GM21786 (cell line): ENCODE measurements at regions not wholly inside any gene's neighbourhood (a gene's known extent, or its start where the extent isn't known, plus 50 kb on each side); places are given as distances from the start of the nearest gene placed in this dataset.

Source experiments
- ATAC-seq: cut with Tn5 transposase; IDR thresholded peaks from one replicate; pipeline ENCODE4 v1.9.1; 2021; ENCODE audit not compliant: unreplicated experiment

- ATAC-seq, result no peak
Observed at GRCh38 chr15:62985768-62986167, 56.8 kb upstream of the TPM1 start.

- ATAC-seq, result no peak
Observed at GRCh38 chr15:62986948-62987347, 55.6 kb upstream of the TPM1 start.

DNA sequence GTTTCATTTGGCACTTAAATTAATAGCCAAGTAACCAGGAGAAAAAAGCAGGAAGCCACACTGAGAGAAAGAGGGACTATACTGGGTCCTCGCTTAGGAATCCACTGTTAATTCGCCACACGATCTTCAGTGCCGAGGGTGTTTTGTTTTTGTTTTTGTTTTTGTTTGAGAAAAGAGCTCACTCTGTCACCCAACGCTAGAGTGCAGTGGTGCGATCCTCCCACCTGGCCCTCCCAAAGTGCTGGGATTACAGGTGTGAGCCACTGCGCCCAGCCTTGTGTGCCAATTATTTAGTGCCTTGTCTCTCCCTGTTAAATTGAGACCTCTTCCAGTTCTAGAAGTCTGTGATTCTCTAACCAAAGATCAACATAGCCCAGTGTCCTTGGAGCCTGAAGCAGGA is 53.8 kb upstream of the TPM1 start:
- ATAC-seq, result no peak

DNA sequence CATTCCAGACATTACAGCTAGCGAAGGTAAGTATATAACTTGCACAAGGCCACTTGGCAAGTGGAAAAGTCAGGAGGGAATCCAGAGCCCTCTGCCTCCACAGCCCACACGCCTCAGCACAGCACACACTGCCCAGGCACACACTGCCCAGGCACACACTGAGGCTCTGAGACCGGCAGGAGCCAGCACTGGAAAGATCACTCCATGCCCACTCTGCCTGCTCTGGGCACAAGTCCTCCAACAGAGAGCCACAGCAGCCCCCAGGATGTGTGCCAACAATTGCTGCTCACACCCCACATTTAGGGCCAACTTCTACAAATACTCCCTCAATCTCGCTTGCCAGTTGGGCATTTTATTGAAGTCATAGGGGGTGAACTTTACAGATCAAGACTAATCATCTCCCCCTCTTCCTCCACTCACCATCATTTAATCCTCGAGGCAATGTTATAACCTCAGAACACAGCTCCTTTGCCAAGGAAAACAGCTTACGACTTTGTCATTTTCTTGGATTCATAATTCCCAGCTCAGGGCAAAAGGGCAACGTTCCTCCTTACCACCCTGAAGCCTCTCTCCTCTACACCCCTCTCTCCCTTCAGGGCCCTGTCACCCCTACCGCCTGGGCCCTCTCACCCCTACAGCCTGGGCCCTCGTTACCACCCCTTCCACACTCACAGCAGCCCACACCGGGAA is 53.0 kb upstream of the TPM1 start:
- no peak for ATAC-seq

DNA sequence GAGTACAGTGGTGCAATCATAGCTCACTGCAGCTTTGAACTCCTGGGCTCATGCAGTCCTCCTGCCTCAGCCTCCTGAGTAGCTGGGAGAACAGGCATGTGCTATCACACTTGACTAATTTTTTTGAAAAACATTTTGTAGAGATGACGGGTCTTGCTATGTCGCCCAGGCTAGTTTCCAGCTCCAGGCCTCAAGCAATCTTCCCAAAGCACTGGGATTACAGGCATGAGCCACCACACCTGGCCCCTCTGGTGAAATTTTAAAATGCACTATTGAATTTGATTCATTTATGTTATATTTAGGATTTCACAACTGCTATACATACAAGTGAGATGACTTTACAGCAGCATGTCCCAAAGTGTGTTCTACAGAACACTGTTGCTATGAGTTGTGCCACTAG is 50.8 kb upstream of the TPM1 start:
- ATAC-seq, result no peak

- ATAC-seq, result no peak
Observed at GRCh38 chr15:62992302-62992701, 50.2 kb upstream of the TPM1 start.
